WTC11 (cell line): ENCODE measurements at regions not wholly inside any gene's neighbourhood (a gene's known extent, or its start where the extent isn't known, plus 50 kb on each side); places are given as distances from the start of the nearest gene placed in this dataset.

Experiments
- ATAC-seq: fragments of 200-7000 bp; cut with Tn5 transposase; 2 replicates; pipeline ENCODE4 v1.10.0; 2021; ENCODE audit warnings: mild to moderate bottlenecking, moderate library complexity
- CTCF ChIA-PET: fragments of 300-600 bp; sonication (Branson Sonifier 250); formaldehyde crosslinking; loops from one replicate; lab custom pipeline; 2021; ENCODE audit warnings: antibody characterized with exemption; lab: Charles Lee
- POLR2A ChIA-PET: fragments of 350-600 bp; sonication (Branson Sonifier 250); formaldehyde crosslinking; loops from one replicate; lab custom pipeline; 2021; ENCODE audit warnings: antibody characterized with exemption; lab: Charles Lee
- DNase-seq: peaks from one replicate; pipeline ENCODE4 v3.0.0; 2021; ENCODE audit warnings: low spot score
- H3K27ac Mint-ChIP-seq: 2 replicates; pipeline ENCODE4 v1.8.0; 2021; ENCODE audit warnings: mixed read lengths
- H3K27me3 Mint-ChIP-seq: 2 replicates; pipeline ENCODE4 v1.8.0; 2021; ENCODE audit warnings: low read depth, mild to moderate bottlenecking, moderate library complexity, mixed read lengths
- H3K36me3 Mint-ChIP-seq: 2 replicates; pipeline ENCODE4 v1.8.0; 2021; ENCODE audit warnings: mixed read lengths
- H3K4me1 Mint-ChIP-seq: 2 replicates; pipeline ENCODE4 v1.8.0; 2022; ENCODE audit warnings: mixed read lengths
- H3K4me3 Mint-ChIP-seq: 2 replicates; pipeline ENCODE4 v1.8.0; 2021; ENCODE audit warnings: mild to moderate bottlenecking, moderate library complexity, mixed read lengths
- H3K9me3 Mint-ChIP-seq: 2 replicates; pipeline ENCODE4 v1.8.0; 2021; ENCODE audit warnings: mixed read lengths
- CREM ChIP-seq: sonication (generic); formaldehyde crosslinking; IDR thresholded peaks from 2 replicates; pipeline ENCODE4 v1.8.1; 2022; ENCODE audit warnings: mild to moderate bottlenecking, missing genetic modification reagents, moderate library complexity
- ELF4 ChIP-seq: sonication (generic); formaldehyde crosslinking; IDR thresholded peaks from 2 replicates; pipeline ENCODE4 v1.8.1; 2022; ENCODE audit warnings: low read depth, mild to moderate bottlenecking, moderate library complexity, missing genetic modification reagents
- ETV6 ChIP-seq: sonication (generic); formaldehyde crosslinking; IDR thresholded peaks from 2 replicates; pipeline ENCODE4 v1.8.1; 2022; ENCODE audit warnings: mild to moderate bottlenecking, missing genetic modification reagents
- FOXK1 ChIP-seq: sonication (generic); formaldehyde crosslinking; IDR thresholded peaks from 2 replicates; pipeline ENCODE4 v1.8.0; 2022; ENCODE audit warnings: mild to moderate bottlenecking, moderate library complexity, missing genetic modification reagents
- GABPB1 ChIP-seq: sonication (generic); formaldehyde crosslinking; IDR thresholded peaks from 2 replicates; pipeline ENCODE4 v1.8.1; 2023; ENCODE audit warnings: mild to moderate bottlenecking, missing genetic modification reagents
- HMGA2 ChIP-seq: fragments of 250-450 bp; sonication (Bioruptor Pico); IDR thresholded peaks from 2 replicates; pipeline ENCODE4 v1.4.0; 2021; ENCODE audit warnings: mild to moderate bottlenecking, moderate library complexity
- NFYB ChIP-seq: sonication (generic); formaldehyde crosslinking; conservative IDR thresholded peaks from 2 replicates; pipeline ENCODE4 v1.8.0; 2022; ENCODE audit warnings: low read depth, missing genetic modification reagents
- TEAD4 ChIP-seq: sonication (generic); formaldehyde crosslinking; IDR thresholded peaks from 2 replicates; pipeline ENCODE4 v1.8.0; 2022; ENCODE audit warnings: mild to moderate bottlenecking, missing genetic modification reagents
- ZNF317 ChIP-seq: sonication (generic); formaldehyde crosslinking; IDR thresholded peaks from 2 replicates; pipeline ENCODE4 v1.8.1; 2023; ENCODE audit warnings: low read depth, mild to moderate bottlenecking, moderate library complexity, missing genetic modification reagents, borderline replicate concordance
- ZNF416 ChIP-seq: fragments of 250-450 bp; sonication (Bioruptor Pico); IDR thresholded peaks from 2 replicates; pipeline ENCODE4 v1.9.0; 2021; ENCODE audit warnings: mild to moderate bottlenecking, inconsistent platforms
- ZNF671 ChIP-seq: fragments of 250-450 bp; sonication (Bioruptor Pico); IDR thresholded peaks from 2 replicates; pipeline ENCODE4 v1.8.0; 2021; ENCODE audit warnings: mild to moderate bottlenecking
- TF ChIP-seq, protein P1 (sequence below): sonication (generic); formaldehyde crosslinking; IDR thresholded peaks from 2 replicates; pipeline ENCODE4 v1.8.1; 2023; ENCODE audit warnings: mild to moderate bottlenecking, missing genetic modification reagents, moderate library complexity
- TF ChIP-seq, protein P2 (sequence below): sonication (generic); formaldehyde crosslinking; IDR thresholded peaks from 2 replicates; pipeline ENCODE4 v1.8.1; 2023; ENCODE audit warnings: mild to moderate bottlenecking, missing genetic modification reagents
- TF ChIP-seq, protein P3 (sequence below): fragments of 200-600 bp; IDR thresholded peaks from 2 replicates; pipeline ENCODE4 v1.8.0; 2022; ENCODE audit warnings: antibody characterized with exemption

DNA sequence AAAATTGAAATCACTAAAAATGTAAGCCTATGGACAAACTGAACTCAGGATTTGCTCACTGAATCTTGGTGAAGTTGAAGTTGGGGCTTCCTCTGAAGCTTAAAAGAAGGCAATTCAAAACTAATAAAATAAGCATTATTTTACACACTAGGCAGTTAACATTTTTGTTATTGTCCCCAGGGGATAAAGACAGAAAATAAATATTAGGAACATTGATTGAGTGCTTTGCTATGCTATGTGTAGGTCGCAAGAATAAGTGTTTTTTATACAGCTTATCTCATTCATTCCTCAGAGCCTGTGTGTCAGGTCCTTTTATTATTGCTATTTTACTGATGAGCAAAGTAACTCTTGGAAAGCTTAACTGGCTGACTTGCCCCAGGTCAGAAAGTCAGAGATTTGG is 82.2 kb downstream of the ZNF608 start:
- ATAC-seq: no peak
- Mint-ChIP-seq H3K36me3 (no peaks in the 10 kb centered on the region; the same call in 1 of the 2 replicates), H3K27ac (no peak overlapping the region), H3K4me3 (no peak overlapping the region), H3K9me3 (no peaks in the 10 kb centered on the region), H3K4me1 (peaks cover 87% of the 10 kb centered on the region), H3K27me3 (peaks cover 10% of the 10 kb centered on the region)
- TF ChIP-seq, protein P1, sequence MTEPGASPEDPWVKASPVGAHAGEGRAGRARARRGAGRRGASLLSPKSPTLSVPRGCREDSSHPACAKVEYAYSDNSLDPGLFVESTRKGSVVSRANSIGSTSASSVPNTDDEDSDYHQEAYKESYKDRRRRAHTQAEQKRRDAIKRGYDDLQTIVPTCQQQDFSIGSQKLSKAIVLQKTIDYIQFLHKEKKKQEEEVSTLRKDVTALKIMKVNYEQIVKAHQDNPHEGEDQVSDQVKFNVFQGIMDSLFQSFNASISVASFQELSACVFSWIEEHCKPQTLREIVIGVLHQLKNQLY (CRISPR knock-in tag): no peak
- TF ChIP-seq ZNF416 (CRISPR knock-in tag): no peak
- TF ChIP-seq CREM (CRISPR knock-in tag): no peak
- TF ChIP-seq ELF4 (CRISPR knock-in tag): no peak
- TF ChIP-seq HMGA2: no peak
- no peak for TF ChIP-seq NFYB (CRISPR knock-in tag)
- TF ChIP-seq TEAD4 (CRISPR knock-in tag): no peak
- CTCF ChIA-PET: no interaction called here
- DNase-seq: no peak
- POLR2A ChIA-PET: interaction anchor here (0.6 kb wide), 1 partner anchor 69 kb away, joined by 7 read pairs; no protein-coding TSS in a partner anchor

DNA sequence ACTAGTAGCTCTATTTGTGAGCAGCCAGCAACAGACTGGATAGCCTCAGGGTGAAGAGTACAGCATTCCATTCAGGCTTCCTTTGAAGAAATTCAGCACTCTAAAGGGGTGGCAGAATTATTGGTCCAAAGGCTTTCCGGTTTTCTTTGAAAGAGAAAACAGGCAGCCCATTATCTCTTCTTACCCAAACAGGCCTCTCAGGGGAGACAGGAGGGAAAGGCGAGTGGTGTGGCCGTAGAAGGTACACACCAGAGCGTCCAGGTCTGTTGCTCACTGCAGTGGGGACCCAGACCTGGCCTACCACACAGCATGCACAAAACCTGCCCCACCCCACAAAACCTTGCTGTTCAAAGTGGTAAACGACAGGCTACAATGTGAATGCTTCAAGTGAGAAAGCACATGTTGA is 83.3 kb downstream of the ZNF608 start:
- Mint-ChIP-seq H3K4me1 (peaks cover 87% of the 10 kb centered on the region), H3K4me3 (no peak overlapping the region), H3K36me3 (no peaks in the 10 kb centered on the region), H3K27me3 (peaks cover 13% of the 10 kb centered on the region), H3K9me3 (no peaks in the 10 kb centered on the region), H3K27ac (no peak overlapping the region)
- DNase-seq (no peak), ATAC-seq (peak; percentile 12)
- ChIA-PET POLR2A (no interaction called here), CTCF (no interaction called here)
- TF ChIP-seq ZNF671 (CRISPR knock-in tag): no peak

DNA sequence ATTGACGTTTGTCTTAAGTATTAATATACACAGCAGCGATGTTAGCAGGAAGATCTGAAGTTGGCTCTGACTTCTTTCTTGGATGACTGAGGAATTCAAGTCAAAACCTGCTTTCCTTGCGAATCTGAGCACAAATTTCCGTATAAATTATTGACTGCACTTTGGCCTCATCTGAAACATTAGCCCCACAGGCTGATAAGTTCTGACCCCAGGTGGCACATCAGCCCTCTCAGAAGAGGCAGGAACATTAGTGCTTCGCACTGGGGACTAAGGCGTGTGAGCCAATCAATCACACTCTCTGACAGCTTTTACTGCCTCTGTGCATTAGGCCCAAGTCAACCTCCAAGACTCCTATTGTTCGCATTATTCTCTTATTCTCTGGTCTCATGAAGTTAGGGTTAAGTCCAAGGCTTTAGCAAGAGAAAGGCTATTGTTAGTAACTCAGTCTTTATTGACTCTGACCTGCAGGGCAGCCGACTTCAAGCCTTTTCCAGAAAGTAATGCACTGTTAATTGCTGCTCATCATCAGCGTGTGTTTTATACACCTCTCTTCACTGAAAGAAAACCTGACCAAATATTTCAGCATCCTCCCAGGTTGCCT is 84.2 kb downstream of the ZNF608 start:
- ATAC-seq (peak; percentile 9; the same call in 1 of the 2 replicates), DNase-seq (no peak)
- Mint-ChIP-seq H3K36me3 (no peaks in the 10 kb centered on the region), H3K4me3 (peak overlapping the region; percentile 39), H3K27ac (peak overlapping the region; percentile 75), H3K9me3 (no peaks in the 10 kb centered on the region), H3K27me3 (peaks cover 13% of the 10 kb centered on the region), H3K4me1 (peaks cover 88% of the 10 kb centered on the region)
- ChIA-PET POLR2A (no interaction called here), CTCF (no interaction called here)
- no peak for TF ChIP-seq ELF4 (CRISPR knock-in tag)
- 0 out of 2 replicates have a peak, but pooled peaks have one; percentile 42 for TF ChIP-seq ETV6
- no peak for TF ChIP-seq ZNF317 (CRISPR knock-in tag)
- TF ChIP-seq, protein P2, sequence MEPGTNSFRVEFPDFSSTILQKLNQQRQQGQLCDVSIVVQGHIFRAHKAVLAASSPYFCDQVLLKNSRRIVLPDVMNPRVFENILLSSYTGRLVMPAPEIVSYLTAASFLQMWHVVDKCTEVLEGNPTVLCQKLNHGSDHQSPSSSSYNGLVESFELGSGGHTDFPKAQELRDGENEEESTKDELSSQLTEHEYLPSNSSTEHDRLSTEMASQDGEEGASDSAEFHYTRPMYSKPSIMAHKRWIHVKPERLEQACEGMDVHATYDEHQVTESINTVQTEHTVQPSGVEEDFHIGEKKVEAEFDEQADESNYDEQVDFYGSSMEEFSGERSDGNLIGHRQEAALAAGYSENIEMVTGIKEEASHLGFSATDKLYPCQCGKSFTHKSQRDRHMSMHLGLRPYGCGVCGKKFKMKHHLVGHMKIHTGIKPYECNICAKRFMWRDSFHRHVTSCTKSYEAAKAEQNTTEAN (CRISPR knock-in tag): no peak

DNA sequence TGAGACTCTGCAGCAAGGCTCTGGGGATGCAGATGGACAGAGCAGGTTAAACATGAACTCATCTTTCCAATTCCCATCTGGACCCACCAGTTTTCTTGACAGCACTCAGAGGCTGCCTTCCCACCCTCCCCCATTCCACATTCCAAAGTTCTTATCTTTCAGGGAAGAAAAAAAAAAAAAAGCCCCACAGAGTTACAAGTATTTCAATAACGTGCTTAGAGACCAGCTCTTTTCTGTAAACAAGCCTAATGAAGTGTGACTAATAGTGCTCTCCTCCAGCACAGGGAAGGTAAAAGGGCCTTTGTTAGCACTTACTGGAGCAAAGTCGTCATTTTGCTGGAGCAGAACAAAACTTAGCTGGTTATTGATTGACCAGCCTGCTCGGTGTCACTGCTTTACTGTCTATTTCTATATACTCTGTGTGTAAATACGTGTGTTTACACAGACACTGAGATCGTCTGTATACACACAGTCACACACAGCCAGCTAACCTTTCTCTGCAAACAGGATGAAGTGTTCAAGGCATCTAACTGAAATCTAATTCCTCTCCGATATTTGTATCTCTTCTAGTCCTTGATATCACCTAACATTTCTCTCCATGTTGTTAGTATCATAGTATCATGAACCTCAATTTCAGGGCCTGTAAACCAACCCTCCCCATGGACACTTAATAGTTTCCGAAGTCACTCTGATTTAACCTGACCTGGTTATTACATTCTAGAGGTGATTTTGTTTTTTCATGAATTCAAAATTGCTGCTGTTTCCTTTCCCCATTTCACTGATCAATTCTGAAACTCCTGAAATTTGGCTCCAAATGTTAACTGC is 84.9 kb downstream of the ZNF608 start:
- CTCF ChIA-PET: interaction anchor here (1.0 to 1.3 kb wide), 5 partner anchors 9 to 372 kb away, joined by 3 to 4 read pairs (median 3); no protein-coding TSS in a partner anchor
- no peaks in the 10 kb centered on the region for H3K9me3 Mint-ChIP-seq
- DNase-seq: no peak
- POLR2A ChIA-PET: interaction anchor here (0.6 to 1.2 kb wide), 8 partner anchors 31 to 317 kb away, joined by 3 to 6 read pairs (median 3); no protein-coding TSS in a partner anchor
- H3K27ac Mint-ChIP-seq: peak overlapping the region; percentile 75
- H3K4me3 Mint-ChIP-seq: peak overlapping the region; percentile 39
- peaks cover 13% of the 10 kb centered on the region for H3K27me3 Mint-ChIP-seq
- H3K4me1 Mint-ChIP-seq: peaks cover 84% of the 10 kb centered on the region
- TF ChIP-seq GABPB1 (peak; percentile 74), ETV6 (0 out of 2 replicates have a peak, but pooled peaks have one; percentile 32), FOXK1 (0 out of 2 replicates have a peak, but pooled peaks have one; percentile 52)
- TF ChIP-seq, protein P3, sequence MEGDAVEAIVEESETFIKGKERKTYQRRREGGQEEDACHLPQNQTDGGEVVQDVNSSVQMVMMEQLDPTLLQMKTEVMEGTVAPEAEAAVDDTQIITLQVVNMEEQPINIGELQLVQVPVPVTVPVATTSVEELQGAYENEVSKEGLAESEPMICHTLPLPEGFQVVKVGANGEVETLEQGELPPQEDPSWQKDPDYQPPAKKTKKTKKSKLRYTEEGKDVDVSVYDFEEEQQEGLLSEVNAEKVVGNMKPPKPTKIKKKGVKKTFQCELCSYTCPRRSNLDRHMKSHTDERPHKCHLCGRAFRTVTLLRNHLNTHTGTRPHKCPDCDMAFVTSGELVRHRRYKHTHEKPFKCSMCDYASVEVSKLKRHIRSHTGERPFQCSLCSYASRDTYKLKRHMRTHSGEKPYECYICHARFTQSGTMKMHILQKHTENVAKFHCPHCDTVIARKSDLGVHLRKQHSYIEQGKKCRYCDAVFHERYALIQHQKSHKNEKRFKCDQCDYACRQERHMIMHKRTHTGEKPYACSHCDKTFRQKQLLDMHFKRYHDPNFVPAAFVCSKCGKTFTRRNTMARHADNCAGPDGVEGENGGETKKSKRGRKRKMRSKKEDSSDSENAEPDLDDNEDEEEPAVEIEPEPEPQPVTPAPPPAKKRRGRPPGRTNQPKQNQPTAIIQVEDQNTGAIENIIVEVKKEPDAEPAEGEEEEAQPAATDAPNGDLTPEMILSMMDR: no peak
- TF ChIP-seq, all 79 proteins: peak for 3
- H3K36me3 Mint-ChIP-seq: no peaks in the 10 kb centered on the region
- ATAC-seq: peak; percentile 52
